HG02938 (cell line): ENCODE measurements at regions not wholly inside any gene's neighbourhood (a gene's known extent, or its start where the extent isn't known, plus 50 kb on each side); places are given as distances from the start of the nearest gene placed in this dataset.

ENCODE experiments used
- ATAC-seq: cut with Tn5 transposase; IDR thresholded peaks from one replicate; pipeline ENCODE4 v1.9.1; 2021; ENCODE audit warnings: mild to moderate bottlenecking, moderate library complexity; ENCODE audit not compliant: unreplicated experiment

DNA sequence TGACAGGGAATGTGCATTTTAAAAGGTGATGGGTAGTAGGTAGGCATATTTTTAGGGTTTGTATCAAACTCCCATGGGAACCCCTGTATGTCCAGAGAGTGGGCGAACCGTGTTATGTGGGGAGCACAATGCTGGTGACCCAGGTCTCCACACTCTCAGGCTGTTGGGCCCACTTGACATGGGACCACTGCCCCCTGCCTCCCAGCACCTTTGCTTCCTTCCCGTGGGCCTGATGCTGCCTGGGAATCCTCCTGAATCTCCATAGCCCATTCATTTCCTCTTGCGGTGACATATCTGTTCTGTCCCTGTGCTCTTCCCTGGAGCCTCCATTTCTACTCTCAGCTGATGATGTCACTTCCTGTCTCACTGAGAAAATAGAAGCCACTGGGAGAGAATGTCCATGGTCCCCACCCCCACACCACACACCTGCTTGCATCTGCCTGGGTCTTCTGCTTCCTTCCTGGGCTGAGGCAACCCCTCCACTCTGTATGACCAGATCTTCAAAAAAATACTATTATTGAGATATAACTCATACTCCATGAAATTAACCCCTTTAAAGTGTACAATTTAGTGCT lies 55.8 kb upstream of the THY1 start:
- no peak for ATAC-seq

- ATAC-seq, result no peak
These were observed 53.8 kb upstream of the THY1 start for GRCh38 chr11:119476666-119477331.

GRCh38 chr11:119476038-119476437 lies 53.1 kb upstream of the THY1 start:
- ATAC-seq, result no peak

DNA sequence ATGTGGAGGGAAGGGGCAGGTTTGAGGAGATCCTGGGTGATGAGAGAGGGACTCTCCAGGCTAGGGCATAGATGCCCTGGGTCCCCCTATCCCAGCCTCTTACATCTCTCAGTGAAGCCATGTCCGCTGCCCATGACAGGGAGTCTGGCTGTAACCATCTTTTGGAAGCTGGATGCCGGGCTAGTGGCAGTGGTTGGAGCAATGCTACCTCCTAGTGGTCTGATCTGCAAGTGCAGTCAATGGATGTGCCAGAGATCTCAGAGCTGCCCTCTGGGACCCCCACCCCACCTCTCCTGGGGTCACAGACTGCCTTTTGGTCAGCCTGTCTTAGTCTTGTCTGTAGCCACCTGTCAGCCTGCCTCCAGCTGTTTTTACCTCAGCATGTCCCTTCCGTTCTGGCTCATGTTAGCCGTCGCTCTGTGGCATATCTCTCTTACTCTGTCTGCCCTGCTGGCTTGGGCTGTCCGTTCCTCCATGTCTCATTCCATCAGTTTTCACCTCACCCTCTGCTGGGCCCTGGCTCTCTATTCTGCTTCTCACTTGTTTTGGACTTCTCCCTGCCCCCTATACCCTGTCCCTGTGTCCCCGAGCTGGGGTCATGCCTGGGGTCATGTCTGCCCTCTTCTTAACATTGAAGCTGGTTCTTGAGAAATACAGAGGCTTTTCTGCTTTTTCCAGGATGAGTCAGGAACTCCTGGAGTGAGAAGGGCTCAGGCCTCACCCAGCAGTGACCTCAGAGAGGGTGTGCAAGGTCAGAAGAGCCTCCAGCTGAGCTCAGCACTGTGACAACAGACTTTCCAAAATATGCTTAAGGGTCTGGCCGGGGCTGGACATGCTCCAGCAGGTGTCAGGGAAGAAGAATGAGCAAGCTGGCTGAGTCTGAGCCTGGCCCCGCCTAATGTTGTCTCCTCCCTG lies 52.0 kb upstream of the THY1 start:
- no peak for ATAC-seq

GRCh38 chr11:119473901-119474681 lies 51.1 kb upstream of the THY1 start:
- no peak for ATAC-seq

DNA sequence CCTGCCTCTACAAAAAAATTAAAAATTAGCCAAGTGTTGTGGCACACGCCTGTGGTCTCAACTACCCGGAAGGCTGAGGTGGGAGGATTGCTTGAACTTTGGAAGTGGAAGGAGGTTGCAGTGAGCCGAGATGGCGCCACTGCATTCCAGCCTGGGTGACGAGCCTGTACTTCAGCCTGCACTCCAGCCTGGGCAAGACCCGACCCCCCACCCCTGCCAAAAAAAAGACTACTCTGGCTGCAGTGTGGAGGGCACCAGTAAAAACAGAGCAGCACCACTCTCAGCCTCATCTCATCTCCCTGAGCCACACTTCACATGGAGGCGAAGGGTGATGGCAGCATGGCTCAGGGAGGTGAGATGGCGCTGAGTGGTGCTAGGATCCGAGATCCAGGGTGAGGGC lies 50.3 kb upstream of the THY1 start:
- ATAC-seq, result no peak

- ATAC-seq, result no peak
These were observed 49.9 kb upstream of the THY1 start for GRCh38 chr11:119472856-119473222.
